ENCODE measurements at regions not wholly inside any gene's neighbourhood (a gene's known extent, or its start where the extent isn't known, plus 50 kb on each side); places are given as distances from the start of the nearest gene placed in this dataset.

GRCh38 chr15:68524753-68525584 is 53.8 kb upstream of the CORO2B start:
- DNase-seq (ENCODE audit: low spot score) = peak; percentile 65

GRCh38 chr15:68525815-68526214 is 53.0 kb upstream of the CORO2B start:
- no peak for DNase-seq (ENCODE audit: low spot score)

GRCh38 chr15:68526269-68526668 is 52.5 kb upstream of the CORO2B start:
- DNase-seq (ENCODE audit: low spot score) = peak; percentile 72

- no peak for DNase-seq (ENCODE audit: low spot score)
These were observed 52.0 kb upstream of the CORO2B start for GRCh38 chr15:68526784-68527183.

GRCh38 chr15:68528626-68529290 is 50.0 kb upstream of the CORO2B start:
- DNase-seq (ENCODE audit: low spot score) = peak; percentile 36
